Endothelial cell of umbilical vein (primary cell): ENCODE measurements at regions not wholly inside any gene's neighbourhood (a gene's known extent, or its start where the extent isn't known, plus 50 kb on each side); places are given as distances from the start of the nearest gene placed in this dataset.

Source experiments
- CTCF ChIP-seq, 2 donors: IDR thresholded peaks; 1 replicate in 1 of 2; 2 replicates in 1 of 2; pipeline ENCODE4 v1.5.1; 2011; ENCODE audit warnings: low read length in 2 of 2, mild to moderate bottlenecking in 2 of 2, moderate library complexity in 2 of 2, control low read depth in 1 of 2, inconsistent platforms in 1 of 2, low read depth in 1 of 2; ENCODE audit not compliant: insufficient read depth in 1 of 2; ENCODE audit errors: extremely low read depth in 1 of 2
- EZH2 ChIP-seq: IDR thresholded peaks from 2 replicates; pipeline ENCODE4 v1.6.1; 2012; ENCODE audit warnings: borderline replicate concordance, low read depth, mild to moderate bottlenecking, moderate library complexity, low read length, inconsistent platforms; ENCODE audit not compliant: severe bottlenecking
- POLR2A ChIP-seq: IDR thresholded peaks from 2 replicates; pipeline ENCODE4 v1.6.1; 2012; ENCODE audit warnings: low read depth, mild to moderate bottlenecking, control low read depth, low read length
- POLR2AphosphoS5 ChIP-seq: IDR thresholded peaks from 2 replicates; pipeline ENCODE4 v1.6.1; 2012; ENCODE audit warnings: low read depth, mild to moderate bottlenecking, control low read depth, low read length, moderate library complexity; ENCODE audit not compliant: insufficient read depth
- TF ChIP-seq, protein P1 (sequence below): IDR thresholded peaks from 2 replicates; pipeline ENCODE4 v1.6.1; 2011; ENCODE audit not compliant: insufficient read depth, insufficient read length

DNA sequence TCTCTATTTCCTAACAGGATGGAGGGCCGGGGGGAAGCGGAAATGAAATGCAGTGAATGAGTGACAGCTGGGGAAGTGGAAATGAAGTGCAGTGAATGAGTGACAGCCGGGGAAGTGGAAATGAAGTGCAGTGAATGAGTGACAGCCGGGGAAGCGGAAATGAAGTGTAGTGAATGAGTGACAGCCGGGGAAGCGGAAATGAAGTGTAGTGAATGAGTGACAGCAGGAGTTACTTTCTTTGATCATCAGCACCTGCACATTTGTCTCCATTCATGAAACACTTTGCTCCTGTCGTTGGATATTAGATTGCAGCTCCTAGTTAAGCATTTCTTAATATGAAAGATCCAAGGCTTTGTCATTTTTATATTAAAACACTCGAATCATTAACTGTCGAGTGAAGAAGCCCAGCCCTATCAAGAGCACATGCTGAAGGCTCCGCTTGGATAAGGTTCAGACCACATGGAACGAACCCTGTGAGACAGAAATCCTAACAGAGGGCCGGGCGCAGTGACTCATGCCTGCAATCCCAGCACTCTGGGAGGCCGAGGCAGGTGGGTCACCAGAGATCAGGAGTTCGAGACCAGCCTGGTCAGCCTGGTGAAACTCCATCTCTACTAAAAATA lies 406.0 kb upstream of the ADARB2 start:
- TF ChIP-seq CTCF (IDR thresholded peaks at IDR 0.05; ENCODE audit: extremely low read depth in 1 of 2, insufficient read depth in 1 of 2, low read depth in 1 of 2, low read length in 2 of 2) = no peak
- no peak for TF ChIP-seq POLR2A
- TF ChIP-seq POLR2AphosphoS5 = no peak
- TF ChIP-seq, protein P1, sequence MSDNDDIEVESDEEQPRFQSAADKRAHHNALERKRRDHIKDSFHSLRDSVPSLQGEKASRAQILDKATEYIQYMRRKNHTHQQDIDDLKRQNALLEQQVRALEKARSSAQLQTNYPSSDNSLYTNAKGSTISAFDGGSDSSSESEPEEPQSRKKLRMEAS = no peak
- no peak for TF ChIP-seq EZH2
